ENCODE measurements at regions not wholly inside any gene's neighbourhood (a gene's known extent, or its start where the extent isn't known, plus 50 kb on each side); places are given as distances from the start of the nearest gene placed in this dataset.

GRCh38 chr9:107229241-107229741 is 53.8 kb upstream of the RAD23B start:
- no peak for FAIRE-seq
- TF ChIP-seq, protein P1, sequence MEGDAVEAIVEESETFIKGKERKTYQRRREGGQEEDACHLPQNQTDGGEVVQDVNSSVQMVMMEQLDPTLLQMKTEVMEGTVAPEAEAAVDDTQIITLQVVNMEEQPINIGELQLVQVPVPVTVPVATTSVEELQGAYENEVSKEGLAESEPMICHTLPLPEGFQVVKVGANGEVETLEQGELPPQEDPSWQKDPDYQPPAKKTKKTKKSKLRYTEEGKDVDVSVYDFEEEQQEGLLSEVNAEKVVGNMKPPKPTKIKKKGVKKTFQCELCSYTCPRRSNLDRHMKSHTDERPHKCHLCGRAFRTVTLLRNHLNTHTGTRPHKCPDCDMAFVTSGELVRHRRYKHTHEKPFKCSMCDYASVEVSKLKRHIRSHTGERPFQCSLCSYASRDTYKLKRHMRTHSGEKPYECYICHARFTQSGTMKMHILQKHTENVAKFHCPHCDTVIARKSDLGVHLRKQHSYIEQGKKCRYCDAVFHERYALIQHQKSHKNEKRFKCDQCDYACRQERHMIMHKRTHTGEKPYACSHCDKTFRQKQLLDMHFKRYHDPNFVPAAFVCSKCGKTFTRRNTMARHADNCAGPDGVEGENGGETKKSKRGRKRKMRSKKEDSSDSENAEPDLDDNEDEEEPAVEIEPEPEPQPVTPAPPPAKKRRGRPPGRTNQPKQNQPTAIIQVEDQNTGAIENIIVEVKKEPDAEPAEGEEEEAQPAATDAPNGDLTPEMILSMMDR (IDR thresholded peaks at IDR 0.05; ENCODE audit: insufficient read depth, missing control alignments): no peak

More at GRCh38 chr9:107229241-107229741, 53.8 kb upstream of the RAD23B start:
- DNase-seq (ENCODE audit: insufficient read length, low spot score): no peak

Measured in D721Med (cell line).